Urinary bladder (tissue), 3 donors: ENCODE measurements at regions not wholly inside any gene's neighbourhood (a gene's known extent, or its start where the extent isn't known, plus 50 kb on each side); places are given as distances from the start of the nearest gene placed in this dataset.

Experiments used
- DNase-seq: peaks from one replicate; pipeline ENCODE4 v3.0.0-alpha.2; 2015; ENCODE audit errors: extremely low spot score
- H3K27ac ChIP-seq: one replicate; pipeline ENCODE4 v1.5.1; 2013; ENCODE audit warnings: low read depth, mild to moderate bottlenecking, moderate library complexity
- H3K36me3 ChIP-seq: one replicate; pipeline ENCODE4 v1.6.1; 2013; ENCODE audit warnings: mild to moderate bottlenecking, moderate library complexity; ENCODE audit not compliant: insufficient read depth
- H3K4me1 ChIP-seq: one replicate; pipeline ENCODE4 v1.6.1; 2013; ENCODE audit warnings: mild to moderate bottlenecking, moderate library complexity; ENCODE audit not compliant: insufficient read depth
- H3K4me3 ChIP-seq: one replicate; pipeline ENCODE4 v1.5.1; 2013; ENCODE audit warnings: low read depth, low read length
- WGBS: extraction: QIAGEN DNeasy Blood & Tissue Kit; methylation state at CpG from one replicate; pipeline ENCODE4 v1.1.7; 2013; 5-methylcytosine and 5-hydroxymethylcytosine counted together
- donor health status: healthy with polysubstance abuse.
- donor health status: healthy.

- no peaks in the 10 kb centered on the region for H3K4me1 ChIP-seq
- 75% methylated on average over 2 of the region's 2 CpGs for WGBS
- DNase-seq = no peak
- no peaks in the 10 kb centered on the region for H3K36me3 ChIP-seq
- no peak overlapping the region for H3K4me3 ChIP-seq
- H3K27ac ChIP-seq = no peak overlapping the region
Measured at GRCh38 chr16:65624666-65625065, 502.8 kb upstream of the CDH11 start.

- no peaks in the 10 kb centered on the region for H3K4me1 ChIP-seq
- H3K4me3 ChIP-seq = no peak overlapping the region
- DNase-seq = no peak
- 88% methylated on average over 2 of the region's 2 CpGs for WGBS
- H3K27ac ChIP-seq = no peak overlapping the region
- no peaks in the 10 kb centered on the region for H3K36me3 ChIP-seq
Measured at GRCh38 chr16:65624229-65624628, 502.4 kb upstream of the CDH11 start.

- H3K36me3 ChIP-seq = no peaks in the 10 kb centered on the region
- WGBS = 97% methylated on average over 4 of the region's 4 CpGs
- no peak for DNase-seq
- no peak overlapping the region for H3K4me3 ChIP-seq
- H3K4me1 ChIP-seq = no peaks in the 10 kb centered on the region
- H3K27ac ChIP-seq = no peak overlapping the region
Measured at GRCh38 chr16:65622871-65623270, 501.0 kb upstream of the CDH11 start.

GRCh38 chr16:65622151-65622550, 500.3 kb upstream of the CDH11 start:
- no peaks in the 10 kb centered on the region for H3K4me1 ChIP-seq
- no peaks in the 10 kb centered on the region for H3K36me3 ChIP-seq
- WGBS = 93% methylated on average over 5 of the region's 5 CpGs
- H3K4me3 ChIP-seq = no peak overlapping the region
- H3K27ac ChIP-seq = no peak overlapping the region
- no peak for DNase-seq

GRCh38 chr16:65621640-65622039, 499.8 kb upstream of the CDH11 start:
- H3K27ac ChIP-seq = no peak overlapping the region
- DNase-seq = no peak
- H3K36me3 ChIP-seq = no peaks in the 10 kb centered on the region
- WGBS = 80% methylated on average over 3 of the region's 3 CpGs
- no peak overlapping the region for H3K4me3 ChIP-seq
- H3K4me1 ChIP-seq = no peaks in the 10 kb centered on the region

GRCh38 chr16:65619606-65620005, 497.7 kb upstream of the CDH11 start:
- DNase-seq = no peak
- WGBS = 61% methylated on average over 3 of the region's 3 CpGs
- H3K27ac ChIP-seq = no peak overlapping the region

GRCh38 chr16:65618931-65619330, 497.1 kb upstream of the CDH11 start:
- WGBS = 47% methylated on average over 1 of the region's 1 CpG
- Histone ChIP-seq H3K4me3 (no peak overlapping the region), H3K27ac (no peak overlapping the region), H3K36me3 (no peaks in the 10 kb centered on the region), H3K4me1 (no peaks in the 10 kb centered on the region)
- no peak for DNase-seq

More at GRCh38 chr16:65619606-65620005, 497.7 kb upstream of the CDH11 start:
- Histone ChIP-seq H3K4me3 (no peak overlapping the region), H3K4me1 (no peaks in the 10 kb centered on the region), H3K36me3 (no peaks in the 10 kb centered on the region)

GRCh38 chr16:65618333-65618732, 496.5 kb upstream of the CDH11 start:
- 78% methylated on average over 2 of the region's 2 CpGs for WGBS
- Histone ChIP-seq H3K36me3 (no peaks in the 10 kb centered on the region), H3K27ac (no peak overlapping the region), H3K4me3 (no peak overlapping the region), H3K4me1 (no peaks in the 10 kb centered on the region)
- DNase-seq = no peak

GRCh38 chr16:65617421-65617820, 495.6 kb upstream of the CDH11 start:
- no peaks in the 10 kb centered on the region for H3K36me3 ChIP-seq
- no peak overlapping the region for H3K4me3 ChIP-seq
- DNase-seq = no peak
- 73% methylated on average over 3 of the region's 3 CpGs for WGBS
- no peak overlapping the region for H3K27ac ChIP-seq
- H3K4me1 ChIP-seq = no peaks in the 10 kb centered on the region

GRCh38 chr16:65608455-65608854, 486.6 kb upstream of the CDH11 start:
- Histone ChIP-seq H3K4me1 (no peaks in the 10 kb centered on the region), H3K4me3 (no peak overlapping the region), H3K36me3 (no peaks in the 10 kb centered on the region), H3K27ac (no peak overlapping the region)
- no peak for DNase-seq

- WGBS = 90% methylated on average over 3 of the region's 3 CpGs
- Histone ChIP-seq H3K27ac (no peak overlapping the region), H3K4me1 (no peaks in the 10 kb centered on the region), H3K36me3 (no peaks in the 10 kb centered on the region), H3K4me3 (no peak overlapping the region)
- no peak for DNase-seq
Measured at GRCh38 chr16:65604771-65605170, 482.9 kb upstream of the CDH11 start.

- Histone ChIP-seq H3K4me1 (no peaks in the 10 kb centered on the region), H3K36me3 (no peaks in the 10 kb centered on the region), H3K27ac (no peak overlapping the region), H3K4me3 (no peak overlapping the region)
- no peak for DNase-seq
- 91% methylated on average over 3 of the region's 3 CpGs for WGBS
Measured at GRCh38 chr16:65601781-65602180, 479.9 kb upstream of the CDH11 start.

- no peak overlapping the region for H3K27ac ChIP-seq
- no peaks in the 10 kb centered on the region for H3K36me3 ChIP-seq
- no peak for DNase-seq
- H3K4me1 ChIP-seq = no peaks in the 10 kb centered on the region
- 82% methylated on average over 3 of the region's 3 CpGs for WGBS
- H3K4me3 ChIP-seq = no peak overlapping the region
Measured at GRCh38 chr16:65600629-65601028, 478.8 kb upstream of the CDH11 start.

GRCh38 chr16:65600046-65600445, 478.2 kb upstream of the CDH11 start:
- Histone ChIP-seq H3K36me3 (no peaks in the 10 kb centered on the region), H3K4me3 (no peak overlapping the region), H3K4me1 (no peaks in the 10 kb centered on the region), H3K27ac (no peak overlapping the region)
- WGBS = 82% methylated on average over 4 of the region's 4 CpGs
- DNase-seq = no peak

- Histone ChIP-seq H3K4me1 (no peaks in the 10 kb centered on the region), H3K36me3 (no peaks in the 10 kb centered on the region), H3K4me3 (no peak overlapping the region), H3K27ac (no peak overlapping the region)
- DNase-seq = no peak
- WGBS = 91% methylated on average over 3 of the region's 3 CpGs
Measured at GRCh38 chr16:65598621-65599020, 476.8 kb upstream of the CDH11 start.
